ENCODE measurements at regions not wholly inside any gene's neighbourhood (a gene's known extent, or its start where the extent isn't known, plus 50 kb on each side); places are given as distances from the start of the nearest gene placed in this dataset.

- intact Hi-C loops (cut with micrococcal nuclease), result loop anchor here (1.0 kb wide), 1 partner anchor 8 kb away; no protein-coding TSS in a partner anchor
Observed at GRCh38 chr3:66107855-66108254, 69.1 kb upstream of the MAGI1 start.

More at GRCh38 chr3:66107855-66108254, 69.1 kb upstream of the MAGI1 start:
- ChIA-PET POLR2A (no interaction called here), CTCF (interaction anchor here (0.9 to 1.3 kb wide), 3 partner anchors 26 to 31 kb away, joined by 3 read pairs; no protein-coding TSS in a partner anchor)
- H3K4me1 ChIP-seq (ENCODE audit: control insufficient read depth, extremely low read depth, insufficient read depth, low read length), result peaks cover 19% of the 10 kb centered on the region
- no peaks in the 10 kb centered on the region for H3K9me3 ChIP-seq (replicated peaks; ENCODE audit: control insufficient read depth, insufficient read depth, low read length)
- no peaks in the 10 kb centered on the region for H3K27me3 ChIP-seq (ENCODE audit: control insufficient read depth in 2 of 2, insufficient read depth in 2 of 2, low read length in 2 of 2)
- H3K79me2 ChIP-seq (ENCODE audit: control insufficient read depth, insufficient read depth, low read length), result no peaks in the 10 kb centered on the region
- H3K4me2 ChIP-seq (ENCODE audit: insufficient read depth, low read length), result no peak overlapping the region
- DNase-seq (ENCODE audit: low read depth, low spot score), result peak; percentile 57
- TF ChIP-seq POLR2AphosphoS5 (IDR thresholded peaks at IDR 0.05; ENCODE audit: insufficient read depth, low read depth, low read length) (no peak), FOS (IDR thresholded peaks at IDR 0.05; ENCODE audit: borderline replicate concordance, insufficient read depth, low read length) (no peak), MYC (IDR thresholded peaks at IDR 0.05; ENCODE audit: low read depth, low read length) (no peak), MAX (IDR thresholded peaks at IDR 0.05; ENCODE audit: insufficient read depth, insufficient read length) (no peak), GATA2 (IDR thresholded peaks at IDR 0.05; ENCODE audit: insufficient read depth, insufficient read length, low read depth, low read length) (no peak), JUN (IDR thresholded peaks at IDR 0.05; ENCODE audit: borderline replicate concordance, insufficient read depth, insufficient read length, low read depth) (no peak), EZH2 (IDR thresholded peaks at IDR 0.05; ENCODE audit: borderline replicate concordance, low read depth, low read length, severe bottlenecking) (no peak), POLR2A (IDR thresholded peaks at IDR 0.05; ENCODE audit: low read depth, low read length) (no peak)
- TF ChIP-seq, protein P1, sequence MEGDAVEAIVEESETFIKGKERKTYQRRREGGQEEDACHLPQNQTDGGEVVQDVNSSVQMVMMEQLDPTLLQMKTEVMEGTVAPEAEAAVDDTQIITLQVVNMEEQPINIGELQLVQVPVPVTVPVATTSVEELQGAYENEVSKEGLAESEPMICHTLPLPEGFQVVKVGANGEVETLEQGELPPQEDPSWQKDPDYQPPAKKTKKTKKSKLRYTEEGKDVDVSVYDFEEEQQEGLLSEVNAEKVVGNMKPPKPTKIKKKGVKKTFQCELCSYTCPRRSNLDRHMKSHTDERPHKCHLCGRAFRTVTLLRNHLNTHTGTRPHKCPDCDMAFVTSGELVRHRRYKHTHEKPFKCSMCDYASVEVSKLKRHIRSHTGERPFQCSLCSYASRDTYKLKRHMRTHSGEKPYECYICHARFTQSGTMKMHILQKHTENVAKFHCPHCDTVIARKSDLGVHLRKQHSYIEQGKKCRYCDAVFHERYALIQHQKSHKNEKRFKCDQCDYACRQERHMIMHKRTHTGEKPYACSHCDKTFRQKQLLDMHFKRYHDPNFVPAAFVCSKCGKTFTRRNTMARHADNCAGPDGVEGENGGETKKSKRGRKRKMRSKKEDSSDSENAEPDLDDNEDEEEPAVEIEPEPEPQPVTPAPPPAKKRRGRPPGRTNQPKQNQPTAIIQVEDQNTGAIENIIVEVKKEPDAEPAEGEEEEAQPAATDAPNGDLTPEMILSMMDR (IDR thresholded peaks at IDR 0.05; ENCODE audit: extremely low read depth in 1 of 2, insufficient read depth in 1 of 2, low read depth in 1 of 2, low read length in 2 of 2), result no peak
- H3K36me3 ChIP-seq (ENCODE audit: control insufficient read depth in 2 of 2, extremely low read depth in 1 of 2, insufficient read depth in 2 of 2, low read length in 2 of 2), result no peaks in the 10 kb centered on the region
- H3K27ac ChIP-seq (ENCODE audit: insufficient read depth, low read depth, low read length), result peak overlapping the region; percentile 71
- H3K9me1 ChIP-seq (replicated peaks; ENCODE audit: control insufficient read depth, extremely low read depth, insufficient read depth, low read length), result no peaks in the 10 kb centered on the region
- no peak overlapping the region for H3K9ac ChIP-seq (replicated peaks; ENCODE audit: extremely low read depth, insufficient read depth, low read length)
- H2AFZ ChIP-seq (ENCODE audit: low read depth, low read length), result peak overlapping the region; percentile 52
- H4K20me1 ChIP-seq (replicated peaks; ENCODE audit: control insufficient read depth, extremely low read depth, insufficient read depth, low read length), result no peaks in the 10 kb centered on the region
- no peak for FAIRE-seq
- no peak overlapping the region for H3K4me3 ChIP-seq (replicated peaks in 1 of 3; ENCODE audit: insufficient read depth in 1 of 3, low read depth in 1 of 3, low read length in 3 of 3)
- BruUV-seq (replicated peaks), result no TSS peak
- dilution Hi-C loops (cut with MboI; ENCODE audit: extremely low pct_ligation_motif_present, low sequenced_read_pairs), result no loop called here
